GM12872 (cell line): ENCODE measurements at regions not wholly inside any gene's neighbourhood (a gene's known extent, or its start where the extent isn't known, plus 50 kb on each side); places are given as distances from the start of the nearest gene placed in this dataset.

Source experiments
- CTCF ChIP-seq: IDR thresholded peaks from 3 replicates; pipeline ENCODE4 v1.5.1; 2011; ENCODE audit warnings: low read depth, mild to moderate bottlenecking, low read length, moderate library complexity; ENCODE audit not compliant: insufficient read depth

DNA sequence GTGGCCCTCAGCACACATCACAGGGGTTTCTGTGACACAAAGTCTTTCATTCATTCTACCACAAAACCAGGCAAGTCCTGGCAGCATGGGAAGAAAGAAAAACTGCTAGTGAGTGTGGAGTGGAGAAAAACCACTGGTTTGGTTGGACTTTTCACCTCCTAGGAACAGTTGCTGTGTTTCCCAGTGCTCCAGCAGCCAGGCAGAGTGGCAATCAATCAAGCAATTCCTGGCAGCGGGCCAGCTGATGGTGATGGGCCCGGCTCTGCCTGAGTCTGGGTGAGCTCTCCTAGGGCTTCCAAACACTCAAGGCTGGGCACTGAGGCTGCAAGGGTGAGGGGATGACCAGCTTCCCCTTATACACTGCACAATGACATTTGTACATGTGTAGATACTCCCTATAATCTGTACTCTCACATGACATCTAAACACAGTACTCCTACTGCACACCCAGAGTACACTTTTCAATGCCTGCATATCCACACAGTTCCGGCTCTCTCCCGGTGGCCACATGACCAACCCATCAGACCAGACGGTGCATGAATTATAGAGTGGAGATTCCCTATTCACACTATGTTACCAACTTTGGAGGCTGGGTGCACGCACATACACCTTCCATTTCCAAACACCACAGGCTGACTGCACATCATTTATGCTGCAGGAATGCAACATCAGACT lies 156.6 kb downstream of the UNC5CL start:
- no peak for TF ChIP-seq CTCF

DNA sequence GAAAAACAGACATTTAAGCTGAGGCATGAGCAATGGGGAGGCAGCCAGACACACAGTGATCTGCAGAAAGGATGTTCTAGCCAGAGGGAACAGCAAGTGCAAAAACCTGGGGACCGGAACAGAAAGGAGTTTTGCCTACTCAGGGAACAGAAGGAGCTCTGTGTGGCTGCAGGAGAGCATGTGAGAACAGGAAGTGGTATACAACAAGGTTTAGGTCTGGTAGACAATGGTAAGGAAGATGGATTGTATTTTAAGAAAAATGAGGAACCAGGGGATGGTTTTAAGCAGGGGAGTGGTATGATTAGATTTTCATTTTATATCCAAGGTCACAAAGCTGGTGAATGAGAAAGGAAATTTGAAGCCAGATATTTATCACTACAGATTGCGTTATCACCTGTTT lies 157.5 kb downstream of the UNC5CL start:
- TF ChIP-seq CTCF: no peak

- TF ChIP-seq CTCF: no peak
Measured at GRCh38 chr6:40880906-40881305, 158.1 kb downstream of the UNC5CL start.

- TF ChIP-seq CTCF: no peak
Measured at GRCh38 chr6:40879169-40879568, 159.9 kb downstream of the UNC5CL start.

GRCh38 chr6:40877362-40877761 lies 161.7 kb downstream of the UNC5CL start:
- no peak for TF ChIP-seq CTCF

- no peak for TF ChIP-seq CTCF
Measured at GRCh38 chr6:40876336-40876735, 162.7 kb downstream of the UNC5CL start.

- 0 out of 3 replicates have a peak, but pooled peaks have one; percentile 14 for TF ChIP-seq CTCF
Measured at GRCh38 chr6:40874495-40874894, 164.5 kb downstream of the UNC5CL start.
